ENCODE measurements at regions not wholly inside any gene's neighbourhood (a gene's known extent, or its start where the extent isn't known, plus 50 kb on each side); places are given as distances from the start of the nearest gene placed in this dataset.

DNA sequence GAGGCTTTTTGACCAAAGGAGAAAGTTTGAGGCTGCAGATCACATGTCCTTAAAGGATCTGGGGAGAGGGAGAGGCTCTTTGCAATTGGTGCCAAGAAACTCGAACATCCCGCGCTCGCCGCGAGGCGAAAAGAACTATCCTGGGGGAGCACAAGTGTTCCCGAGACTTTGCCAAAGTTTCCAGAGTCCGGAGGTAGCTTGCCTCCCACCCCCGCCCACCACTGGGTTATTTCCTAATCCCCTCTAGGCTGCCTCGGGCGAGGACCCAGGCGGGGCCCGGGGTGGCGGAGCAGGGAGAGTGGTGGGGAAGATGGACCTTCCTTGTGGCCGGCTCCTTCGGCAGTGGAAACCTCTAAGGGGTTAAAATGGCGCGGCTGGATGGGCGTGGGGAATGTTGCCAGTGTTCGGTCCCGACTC lies 114.5 kb downstream of the KCNRG start:
- ATAC-seq, result no peak

GRCh38 chr13:50130123-50130946 lies 115.1 kb downstream of the KCNRG start:
- 0 out of 2 replicates have a peak, but pooled peaks have one; percentile 13 for TF ChIP-seq ZFP3 (CRISPR knock-in tag; IDR thresholded peaks at IDR 0.05)
- no peak for TF ChIP-seq ESRRG (CRISPR knock-in tag; IDR thresholded peaks at IDR 0.05)
- no peak for TF ChIP-seq CSDC2 (CRISPR knock-in tag; IDR thresholded peaks at IDR 0.05)
- no peak for TF ChIP-seq PATZ1 (CRISPR knock-in tag; IDR thresholded peaks at IDR 0.05; ENCODE audit: borderline replicate concordance)
- ATAC-seq, result peak; percentile 82

More for the DNA sequence above, 114.5 kb downstream of the KCNRG start:
- no peak for TF ChIP-seq SNAI2 (CRISPR knock-in tag; IDR thresholded peaks at IDR 0.05)
- TF ChIP-seq, protein P1, sequence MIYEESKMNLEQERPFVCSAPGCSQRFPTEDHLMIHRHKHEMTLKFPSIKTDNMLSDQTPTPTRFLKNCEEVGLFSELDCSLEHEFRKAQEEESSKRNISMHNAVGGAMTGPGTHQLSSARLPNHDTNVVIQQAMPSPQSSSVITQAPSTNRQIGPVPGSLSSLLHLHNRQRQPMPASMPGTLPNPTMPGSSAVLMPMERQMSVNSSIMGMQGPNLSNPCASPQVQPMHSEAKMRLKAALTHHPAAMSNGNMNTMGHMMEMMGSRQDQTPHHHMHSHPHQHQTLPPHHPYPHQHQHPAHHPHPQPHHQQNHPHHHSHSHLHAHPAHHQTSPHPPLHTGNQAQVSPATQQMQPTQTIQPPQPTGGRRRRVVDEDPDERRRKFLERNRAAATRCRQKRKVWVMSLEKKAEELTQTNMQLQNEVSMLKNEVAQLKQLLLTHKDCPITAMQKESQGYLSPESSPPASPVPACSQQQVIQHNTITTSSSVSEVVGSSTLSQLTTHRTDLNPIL (CRISPR knock-in tag; IDR thresholded peaks at IDR 0.05; ENCODE audit: low read depth), result no peak
- TF ChIP-seq TCF4 (CRISPR knock-in tag; IDR thresholded peaks at IDR 0.05; ENCODE audit: borderline replicate concordance), result no peak
- no peak for TF ChIP-seq ZFP3 (CRISPR knock-in tag; IDR thresholded peaks at IDR 0.05)
- TF ChIP-seq BACH2 (CRISPR knock-in tag; IDR thresholded peaks at IDR 0.05; ENCODE audit: borderline replicate concordance), result no peak
- no peak for TF ChIP-seq ESRRG (CRISPR knock-in tag; IDR thresholded peaks at IDR 0.05)
- TF ChIP-seq CSRNP3 (CRISPR knock-in tag; IDR thresholded peaks at IDR 0.05), result no peak
- no peak for TF ChIP-seq ZNF565 (CRISPR knock-in tag; conservative IDR thresholded peaks at IDR 0.05; ENCODE audit: low read depth)
- TF ChIP-seq GLIS3 (CRISPR knock-in tag; IDR thresholded peaks at IDR 0.05), result no peak
- no peak for TF ChIP-seq ZNF70 (CRISPR knock-in tag; IDR thresholded peaks at IDR 0.05)
- TF ChIP-seq PPARA (CRISPR knock-in tag; IDR thresholded peaks at IDR 0.05; ENCODE audit: borderline replicate concordance), result no peak
- no peak for TF ChIP-seq PATZ1 (CRISPR knock-in tag; IDR thresholded peaks at IDR 0.05; ENCODE audit: borderline replicate concordance)
- no peak for TF ChIP-seq ISL1 (CRISPR knock-in tag; IDR thresholded peaks at IDR 0.05)
- TF ChIP-seq ZC3H10 (CRISPR knock-in tag; IDR thresholded peaks at IDR 0.05), result no peak

DNA sequence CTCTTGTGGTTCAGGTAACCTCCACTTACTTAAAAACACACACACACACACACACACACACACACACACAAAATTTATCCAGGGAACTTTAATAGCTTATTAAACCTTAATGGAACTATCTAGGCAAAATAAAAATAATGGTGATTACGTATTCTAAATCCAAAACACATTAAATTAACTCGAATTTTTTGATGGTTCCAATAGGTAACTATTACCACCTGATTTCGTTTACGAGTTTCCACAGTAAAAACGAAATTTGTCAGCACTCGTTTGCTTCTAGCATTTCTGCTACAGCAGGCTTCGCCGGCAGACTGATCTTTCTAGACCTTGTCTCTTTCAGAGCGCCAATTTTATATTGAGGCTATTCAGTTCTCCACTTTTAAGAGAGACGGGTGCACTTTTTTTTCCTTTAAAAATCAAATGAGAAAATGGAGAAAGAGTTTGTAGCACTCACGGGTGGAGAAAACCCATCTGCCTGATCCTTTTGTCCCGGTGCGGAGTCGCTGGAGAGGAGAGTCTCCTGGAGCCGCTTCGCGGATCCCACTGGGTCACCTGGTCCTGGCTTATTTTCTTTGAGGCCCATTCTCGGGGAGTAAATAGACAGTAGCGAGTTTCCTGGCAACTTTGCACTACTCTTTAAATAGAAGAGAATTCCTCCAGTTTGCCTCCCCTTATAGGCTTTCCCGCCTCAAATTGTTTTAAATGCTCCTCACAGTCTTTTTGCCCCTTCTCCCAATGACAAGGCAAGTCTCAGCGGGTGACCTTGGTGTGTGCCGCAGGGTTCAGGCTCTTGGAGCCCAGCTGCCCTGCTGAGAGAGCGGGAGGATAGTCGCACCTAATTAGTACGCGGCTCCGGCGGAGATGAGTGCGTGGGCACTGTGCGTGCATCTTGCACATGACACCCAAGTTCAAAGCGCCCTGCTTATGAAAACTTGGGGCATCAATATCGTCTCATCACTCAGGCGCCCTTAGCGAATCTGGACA lies 117.0 kb downstream of the KCNRG start:
- ATAC-seq, result no peak
- TF ChIP-seq CSDC2 (CRISPR knock-in tag; IDR thresholded peaks at IDR 0.05), result no peak
- no peak for TF ChIP-seq OSR1 (CRISPR knock-in tag; IDR thresholded peaks at IDR 0.05)
- TF ChIP-seq ZNF565 (CRISPR knock-in tag; conservative IDR thresholded peaks at IDR 0.05; ENCODE audit: low read depth), result no peak
- no peak for TF ChIP-seq RARB (CRISPR knock-in tag; IDR thresholded peaks at IDR 0.05)
- TF ChIP-seq ZFP3 (CRISPR knock-in tag; IDR thresholded peaks at IDR 0.05), result no peak
- TF ChIP-seq ARNTL (CRISPR knock-in tag; IDR thresholded peaks at IDR 0.05; ENCODE audit: borderline replicate concordance, low read depth), result no peak
- TF ChIP-seq SNAI2 (CRISPR knock-in tag; IDR thresholded peaks at IDR 0.05), result no peak
- TF ChIP-seq ZNF8 (CRISPR knock-in tag; IDR thresholded peaks at IDR 0.05), result no peak
- no peak for TF ChIP-seq ESRRG (CRISPR knock-in tag; IDR thresholded peaks at IDR 0.05)
- TF ChIP-seq TOX (CRISPR knock-in tag; IDR thresholded peaks at IDR 0.05; ENCODE audit: borderline replicate concordance), result no peak
- TF ChIP-seq ZC3H10 (CRISPR knock-in tag; IDR thresholded peaks at IDR 0.05), result no peak
- no peak for TF ChIP-seq PATZ1 (CRISPR knock-in tag; IDR thresholded peaks at IDR 0.05; ENCODE audit: borderline replicate concordance)
- no peak for TF ChIP-seq ZFP30 (CRISPR knock-in tag; IDR thresholded peaks at IDR 0.05)
- TF ChIP-seq ISL1 (CRISPR knock-in tag; IDR thresholded peaks at IDR 0.05), result no peak
- no peak for TF ChIP-seq POU6F1 (CRISPR knock-in tag; IDR thresholded peaks at IDR 0.05; ENCODE audit: borderline replicate concordance, low read depth)
- no peak for TF ChIP-seq GLIS3 (CRISPR knock-in tag; IDR thresholded peaks at IDR 0.05)

Measured in SK-N-SH treated with all-trans-retinoic acid at 6 μM for 48 hours (cell line).